H1 (cell line): ENCODE measurements at regions not wholly inside any gene's neighbourhood (a gene's known extent, or its start where the extent isn't known, plus 50 kb on each side); places are given as distances from the start of the nearest gene placed in this dataset.

Source experiments
- CTCF ChIA-PET: fragments of 300-600 bp; sonication (Branson Sonifier 250); formaldehyde crosslinking; loops from one replicate; lab custom pipeline; 2021; ENCODE audit not compliant: partially characterized antibody; lab: Charles Lee
- POLR2A ChIA-PET: fragments of 300-600 bp; sonication (Branson Sonifier 250); formaldehyde crosslinking; loops from one replicate; lab custom pipeline; 2021; ENCODE audit warnings: inconsistent platforms; ENCODE audit not compliant: partially characterized antibody; lab: Charles Lee
- DNase-seq, 2 experiments: peaks; one replicate each; pipeline versions ENCODE4 v3.0.0 to v3.0.0-alpha.2; 2010 to 2022; ENCODE audit warnings: low spot score in 2 of 2, low read depth in 1 of 2, mixed read lengths in 1 of 2
- FAIRE-seq: peaks from 2 replicates; lab custom pipeline; 2011; peaks lifted over from hg19 to GRCh38; lab: Jason Lieb, UNC
- H2AFZ ChIP-seq: 2 replicates; pipeline ENCODE4 v1.8.1; 2012; ENCODE audit warnings: low read length, inconsistent platforms
- H2AK5ac ChIP-seq: 2 replicates; pipeline ENCODE4 v1.6.1; 2013; ENCODE audit warnings: low read depth, low read length
- H2BK120ac ChIP-seq: replicated peaks from 2 replicates; pipeline ENCODE3; 2013; ENCODE audit warnings: low read depth, low read length, inconsistent platforms
- H2BK12ac ChIP-seq: 2 replicates; pipeline ENCODE4 v1.6.1; 2013; ENCODE audit warnings: low read depth, low read length
- H2BK15ac ChIP-seq: 2 replicates; pipeline ENCODE4 v1.6.1; 2013; ENCODE audit warnings: low read length
- H2BK20ac ChIP-seq: 2 replicates; pipeline ENCODE4 v1.6.1; 2013; ENCODE audit warnings: low read length
- H2BK5ac ChIP-seq: 2 replicates; pipeline ENCODE4 v1.6.1; 2013; ENCODE audit warnings: low read depth, low read length
- H3K14ac ChIP-seq: 2 replicates; pipeline ENCODE4 v1.6.1; 2013; ENCODE audit warnings: inconsistent platforms; ENCODE audit not compliant: insufficient read length
- H3K18ac ChIP-seq: 2 replicates; pipeline ENCODE4 v1.6.1; 2013; ENCODE audit warnings: low read length; ENCODE audit errors: extremely low read depth
- H3K23ac ChIP-seq: 2 replicates; pipeline ENCODE4 v1.6.1; 2013; ENCODE audit warnings: inconsistent platforms; ENCODE audit not compliant: insufficient read length
- H3K23me2 ChIP-seq: 2 replicates; pipeline ENCODE4 v1.6.1; 2013; ENCODE audit warnings: low read depth, low read length
- H3K27ac ChIP-seq: 2 replicates; pipeline ENCODE4 v1.6.1; 2011; ENCODE audit warnings: low read depth, low read length, inconsistent platforms
- H3K27me3 ChIP-seq, 4 experiments: replicated peaks in 1 of 4; 1 replicate in 1 of 4; 2 replicates in 3 of 4; pipeline versions ENCODE4 v1.6.1 to v1.8.1; 2011 to 2013; ENCODE audit warnings: low read length in 3 of 4, mild to moderate bottlenecking in 3 of 4, inconsistent platforms in 2 of 4, mixed read lengths in 2 of 4, moderate library complexity in 1 of 4; ENCODE audit not compliant: control insufficient read depth in 3 of 4, insufficient read depth in 3 of 4; ENCODE audit errors: extremely low read depth in 1 of 4
- H3K36me3 ChIP-seq, 4 experiments: 2 replicates each; pipeline versions ENCODE4 v1.6.1 to v1.8.1; 2011 to 2013; ENCODE audit warnings: mild to moderate bottlenecking in 4 of 4, low read length in 3 of 4, moderate library complexity in 2 of 4, control low read depth in 1 of 4, inconsistent platforms in 1 of 4; ENCODE audit not compliant: insufficient read depth in 4 of 4, control insufficient read depth in 2 of 4
- H3K4ac ChIP-seq: replicated peaks from 2 replicates; pipeline ENCODE3; 2013; ENCODE audit warnings: low read length, low read depth, mixed read lengths, inconsistent platforms; ENCODE audit not compliant: insufficient read length
- H3K4me1 ChIP-seq, 4 experiments: replicated peaks in 1 of 4; 1 replicate in 1 of 4; 2 replicates in 3 of 4; pipeline versions ENCODE4 v1.6.1 to v1.8.1; 2011 to 2013; ENCODE audit warnings: low read length in 3 of 4, inconsistent platforms in 2 of 4, mixed read lengths in 1 of 4; ENCODE audit not compliant: insufficient read depth in 4 of 4, control insufficient read depth in 3 of 4
- H3K4me2 ChIP-seq, 2 experiments: 2 replicates each; pipeline versions ENCODE4 v1.6.1 to v1.8.1; 2011 to 2013; ENCODE audit warnings: low read depth in 2 of 2, low read length in 2 of 2, control low read depth in 1 of 2, inconsistent platforms in 1 of 2, mild to moderate bottlenecking in 1 of 2; ENCODE audit not compliant: insufficient read depth in 1 of 2
- H3K4me3 ChIP-seq, 4 experiments: fragments of 200-600, 300-600 bp in 1 of 4; sonication (generic), shearing (Covaris generic), sonication (Bioruptor Twin) in 1 of 4; 2 replicates each; pipeline versions ENCODE4 v1.5.1 to v1.8.1; 2011 to 2016; ENCODE audit warnings: low read length in 4 of 4, low read depth in 3 of 4, control low read depth in 2 of 4, inconsistent platforms in 2 of 4, mild to moderate bottlenecking in 2 of 4, mixed read lengths in 1 of 4, moderate library complexity in 1 of 4; ENCODE audit not compliant: insufficient read depth in 2 of 4; ENCODE audit errors: extremely low read depth in 1 of 4
- H3K56ac ChIP-seq: replicated peaks from 2 replicates; pipeline ENCODE3; 2013; ENCODE audit warnings: low read depth, mild to moderate bottlenecking, mixed read lengths, low read length, inconsistent platforms; ENCODE audit not compliant: insufficient read length
- H3K79me1 ChIP-seq: 2 replicates; pipeline ENCODE4 v1.6.1; 2013; ENCODE audit warnings: low read depth, low read length, control low read depth
- H3K79me2 ChIP-seq, 2 experiments: 2 replicates each; pipeline versions ENCODE4 v1.6.1 to v1.8.1; 2012 to 2013; ENCODE audit warnings: low read length in 2 of 2, mild to moderate bottlenecking in 2 of 2, inconsistent platforms in 1 of 2; ENCODE audit not compliant: insufficient read depth in 2 of 2, control insufficient read depth in 1 of 2
- H3K9ac ChIP-seq, 4 experiments: replicated peaks in 1 of 4; 1 replicate in 1 of 4; 2 replicates in 3 of 4; pipeline versions ENCODE4 v1.6.1 to v1.8.1; 2011 to 2013; ENCODE audit warnings: low read depth in 3 of 4, low read length in 3 of 4, control low read depth in 2 of 4, mild to moderate bottlenecking in 2 of 4, moderate library complexity in 2 of 4, inconsistent platforms in 1 of 4; ENCODE audit errors: extremely low read depth in 1 of 4
- H3K9me3 ChIP-seq, 2 experiments: 2 replicates each; pipeline versions ENCODE4 v1.6.1 to v1.8.1; 2012 to 2013; ENCODE audit warnings: mild to moderate bottlenecking in 2 of 2, moderate library complexity in 2 of 2, control low read depth in 1 of 2, inconsistent platforms in 1 of 2, low read depth in 1 of 2, low read length in 1 of 2, mixed read lengths in 1 of 2; ENCODE audit not compliant: insufficient read depth in 2 of 2
- H4K20me1 ChIP-seq, 2 experiments: replicated peaks in 1 of 2; 2 replicates each; pipeline versions ENCODE3 to v1.8.1; 2011 to 2013; ENCODE audit warnings: inconsistent platforms in 2 of 2, low read length in 2 of 2, mild to moderate bottlenecking in 1 of 2; ENCODE audit not compliant: insufficient read depth in 2 of 2, control insufficient read depth in 1 of 2
- H4K5ac ChIP-seq: 2 replicates; pipeline ENCODE4 v1.6.1; 2013; ENCODE audit warnings: low read length, low read depth, mixed read lengths, inconsistent platforms; ENCODE audit not compliant: insufficient read length
- H4K8ac ChIP-seq: 2 replicates; pipeline ENCODE4 v1.8.0; 2013; ENCODE audit warnings: mild to moderate bottlenecking, moderate library complexity, low read length, inconsistent platforms; ENCODE audit not compliant: insufficient read depth; ENCODE audit errors: extremely low read depth
- H4K91ac ChIP-seq: replicated peaks from 2 replicates; pipeline ENCODE3; 2013; ENCODE audit warnings: low read length, mixed read lengths, inconsistent platforms; ENCODE audit not compliant: insufficient read length
- CTCF ChIP-seq, 3 experiments: IDR thresholded peaks; 1 replicate in 2 of 3; 2 replicates in 1 of 3; pipeline versions ENCODE4 v1.5.1 to v1.6.1; 2011; ENCODE audit warnings: low read length in 3 of 3, mild to moderate bottlenecking in 3 of 3, inconsistent platforms in 2 of 3, low read depth in 1 of 3, moderate library complexity in 1 of 3; ENCODE audit not compliant: insufficient read depth in 1 of 3; ENCODE audit errors: control extremely low read depth in 1 of 3
- RAD21 ChIP-seq, 2 experiments: IDR thresholded peaks in 1 of 2; conservative IDR thresholded peaks in 1 of 2; 2 replicates each; pipeline ENCODE4 v1.6.1; 2011; ENCODE audit warnings: low read depth in 2 of 2, low read length in 2 of 2, improper control_type of control experiment in 1 of 2, inconsistent platforms in 1 of 2, mild to moderate bottlenecking in 1 of 2, moderate library complexity in 1 of 2
- SUZ12 ChIP-seq: fragments of 200-600 bp; sonication (generic); IDR thresholded peaks from 2 replicates; pipeline ENCODE4 v1.6.1; 2012; ENCODE audit warnings: mild to moderate bottlenecking, inconsistent platforms, low read length, moderate library complexity, mixed read lengths
- WGBS, 2 experiments: shearing (Covaris generic) in 1 of 2; methylation state at CpG; one replicate each; pipeline versions ENCODE4 v1.1.6 to v1.1.7; 2013 to 2015; ENCODE audit warnings: low lambda C conversion rate in 2 of 2, mixed read lengths in 2 of 2, inconsistent platforms in 1 of 2, low coverage in 1 of 2, missing lambda C conversion rate in 1 of 2; ENCODE audit not compliant: insufficient replicate concordance in 2 of 2, insufficient coverage in 1 of 2, insufficient read length in 1 of 2; ENCODE audit errors: extremely low coverage in 1 of 2, missing lambda C conversion rate in 1 of 2; 5-methylcytosine and 5-hydroxymethylcytosine counted together

- TF ChIP-seq SUZ12 (no peak), CTCF (IDR thresholded peaks at IDR 0.05; ENCODE audit: control extremely low read depth in 1 of 3, insufficient read depth in 1 of 3, low read depth in 1 of 3, low read length in 3 of 3) (peak; percentile 13 to 36 (median 34); a peak in 2 of 4 replicates), RAD21 (IDR thresholded peaks at IDR 0.05 in 1 of 2, conservative IDR thresholded peaks at IDR 0.05 in 1 of 2; ENCODE audit: low read depth in 2 of 2, low read length in 2 of 2) (peak; percentile 52 to 57)
- TF ChIP-seq, all 59 proteins: peak for 2
- WGBS, 2 experiments: 89% methylated on average over 7 of the region's 7 CpGs; no CpG with 5 or more reads in 1 of the 2 experiments
Measured at GRCh38 chr15:26475554-26475953, 297.3 kb downstream of the GABRB3 start.

More at GRCh38 chr15:26475554-26475953, 297.3 kb downstream of the GABRB3 start:
- no peaks in the 10 kb centered on the region; a peak in 1 of 8 replicates for H3K36me3 ChIP-seq
- CTCF ChIA-PET: interaction anchor here (0.9 to 1.0 kb wide), 2 partner anchors 94 to 192 kb away, joined by 3 to 4 read pairs; no protein-coding TSS in a partner anchor
- POLR2A ChIA-PET: no interaction called here
- FAIRE-seq (no peak), DNase-seq (no peak)
- H4K5ac ChIP-seq: no peak overlapping the region
- no peak overlapping the region for H2BK120ac ChIP-seq
- no peaks in the 10 kb centered on the region for H3K79me2 ChIP-seq
- H3K56ac ChIP-seq: no peak overlapping the region
- H3K27ac ChIP-seq: no peak overlapping the region
- no peaks in the 10 kb centered on the region; a peak in 1 of 7 replicates for H3K4me1 ChIP-seq
- H4K91ac ChIP-seq: no peak overlapping the region
- H3K23ac ChIP-seq: no peak overlapping the region
- H3K9me3 ChIP-seq: peaks cover 12% of the 10 kb centered on the region in 2 experiments
- no peak overlapping the region for H2BK5ac ChIP-seq
- no peaks in the 10 kb centered on the region for H3K79me1 ChIP-seq
- H2BK12ac ChIP-seq: no peak overlapping the region
- H4K8ac ChIP-seq: no peak overlapping the region
- no peak overlapping the region for H3K14ac ChIP-seq
- no peaks in the 10 kb centered on the region for H3K23me2 ChIP-seq
- no peak overlapping the region for H2BK20ac ChIP-seq
- H3K4me3 ChIP-seq: no peak overlapping the region
- no peak overlapping the region for H2BK15ac ChIP-seq
- H3K9ac ChIP-seq: no peak overlapping the region
- no peaks in the 10 kb centered on the region for H3K27me3 ChIP-seq
- no peaks in the 10 kb centered on the region for H4K20me1 ChIP-seq
- H3K18ac ChIP-seq: no peak overlapping the region
- no peak overlapping the region for H2AFZ ChIP-seq
- H3K4ac ChIP-seq: no peak overlapping the region
- no peak overlapping the region for H2AK5ac ChIP-seq
- H3K4me2 ChIP-seq: no peak overlapping the region
